ENCODE measurements at regions not wholly inside any gene's neighbourhood (a gene's known extent, or its start where the extent isn't known, plus 50 kb on each side); places are given as distances from the start of the nearest gene placed in this dataset.

- no peak for ATAC-seq
Observed at GRCh38 chr6:9155836-9156235, 720.5 kb upstream of the SLC35B3 start.

GRCh38 chr6:9143140-9143539 lies 707.8 kb upstream of the SLC35B3 start:
- intact Hi-C loops (cut with micrococcal nuclease; ENCODE audit: unreplicated experiment) = no loop called here
- DNase-seq (ENCODE audit: low read depth, low spot score) (no peak), ATAC-seq (no peak)
- no TSS peak for BruUV-seq (replicated peaks)
- Histone ChIP-seq H3K9me3 (ENCODE audit: control insufficient read depth, insufficient read depth, low read depth, low read length) (peaks cover 5% of the 10 kb centered on the region; the same call in 1 of the 2 replicates), H3K27me3 (ENCODE audit: control insufficient read depth, insufficient read depth, low read length) (no peaks in the 10 kb centered on the region), H3K27ac (ENCODE audit: low read length) (peak overlapping the region; percentile 76), H3K4me1 (ENCODE audit: control insufficient read depth, insufficient read depth, low read length) (peaks cover 26% of the 10 kb centered on the region), H3K36me3 (ENCODE audit: control insufficient read depth, insufficient read depth, low read length) (no peaks in the 10 kb centered on the region), H3K4me3 (ENCODE audit: low read depth in 2 of 2, low read length in 2 of 2) (no peak overlapping the region)
- POLR2A ChIA-PET = no interaction called here
- in situ Hi-C loops (cut with HindIII; ENCODE audit: low pct_unique_long_range_greater_than_20kb, low sequenced_read_pairs) = no loop called here
- CTCF ChIA-PET = no interaction called here
- TF ChIP-seq TCF7L2 (IDR thresholded peaks at IDR 0.05; ENCODE audit: low read depth, low read length) = no peak
- TF ChIP-seq SIN3A (IDR thresholded peaks at IDR 0.05; ENCODE audit: borderline replicate concordance, insufficient read depth, low read depth, low read length) = no peak
- no peak for TF ChIP-seq REST (IDR thresholded peaks at IDR 0.05; ENCODE audit: insufficient read depth in 1 of 2, low read depth in 2 of 2, low read length in 1 of 2)
- TF ChIP-seq POLR2AphosphoS5 (IDR thresholded peaks at IDR 0.05; ENCODE audit: low read depth, low read length) = no peak
- TF ChIP-seq CTCF (IDR thresholded peaks at IDR 0.05) = no peak

More at GRCh38 chr6:9155836-9156235, 720.5 kb upstream of the SLC35B3 start:
- Histone ChIP-seq H3K4me1 (ENCODE audit: control insufficient read depth, insufficient read depth, low read length) (no peaks in the 10 kb centered on the region), H3K36me3 (ENCODE audit: control insufficient read depth, insufficient read depth, low read length) (no peaks in the 10 kb centered on the region; the same call in 1 of the 2 replicates), H3K4me3 (ENCODE audit: low read depth in 2 of 2, low read length in 2 of 2) (no peak overlapping the region), H3K27me3 (ENCODE audit: control insufficient read depth, insufficient read depth, low read length) (no peaks in the 10 kb centered on the region), H3K27ac (ENCODE audit: low read length) (no peak overlapping the region), H3K9me3 (ENCODE audit: control insufficient read depth, insufficient read depth, low read depth, low read length) (no peaks in the 10 kb centered on the region)
- ChIA-PET POLR2A (no interaction called here), CTCF (no interaction called here)
- intact Hi-C loops (cut with micrococcal nuclease; ENCODE audit: unreplicated experiment) (no loop called here), in situ Hi-C loops (cut with HindIII; ENCODE audit: low pct_unique_long_range_greater_than_20kb, low sequenced_read_pairs) (no loop called here)
- TF ChIP-seq POLR2AphosphoS5 (IDR thresholded peaks at IDR 0.05; ENCODE audit: low read depth, low read length) = no peak
- TF ChIP-seq SIN3A (IDR thresholded peaks at IDR 0.05; ENCODE audit: borderline replicate concordance, insufficient read depth, low read depth, low read length) = no peak
- no peak for TF ChIP-seq REST (IDR thresholded peaks at IDR 0.05; ENCODE audit: insufficient read depth in 1 of 2, low read depth in 2 of 2, low read length in 1 of 2)
- no peak for TF ChIP-seq TCF7L2 (IDR thresholded peaks at IDR 0.05; ENCODE audit: low read depth, low read length)
- TF ChIP-seq CTCF (IDR thresholded peaks at IDR 0.05) = no peak
- no peak for DNase-seq (ENCODE audit: low read depth, low spot score)
- BruUV-seq (replicated peaks) = no TSS peak

Data from Panc1 (cell line).